Spleen (tissue), 7 donors: ENCODE measurements at regions not wholly inside any gene's neighbourhood (a gene's known extent, or its start where the extent isn't known, plus 50 kb on each side); places are given as distances from the start of the nearest gene placed in this dataset.

ENCODE experiments used
- POLR2A ChIP-seq, 3 donors: fragments of 450-650 bp; IDR thresholded peaks; one replicate each; pipeline ENCODE4 v1.5.1; 2017; ENCODE audit warnings: antibody characterized with exemption in 3 of 3, mild to moderate bottlenecking in 1 of 3
- TF ChIP-seq, protein P1 (sequence below), 11 experiments: fragments of 200-600 bp in 7 of 11; fragments of 450-650 bp in 4 of 11; sonication (generic) in 4 of 11; IDR thresholded peaks in 8 of 11; conservative IDR thresholded peaks in 3 of 11; 1 replicate in 7 of 11; 2 replicates in 4 of 11; pipeline versions ENCODE4 v1.4.0 to v1.8.0; 2016 to 2021; ENCODE audit warnings: antibody characterized with exemption in 11 of 11, inconsistent platforms in 4 of 11, mild to moderate bottlenecking in 1 of 11
- donor health status: DM: no; HTN: no; CAD: no; lungs with moderate emphysema.
- donor health status: DM: no; HTN: no; CAD: no.
- donor health status: DM: no; HTN: no; CAD: no.

DNA sequence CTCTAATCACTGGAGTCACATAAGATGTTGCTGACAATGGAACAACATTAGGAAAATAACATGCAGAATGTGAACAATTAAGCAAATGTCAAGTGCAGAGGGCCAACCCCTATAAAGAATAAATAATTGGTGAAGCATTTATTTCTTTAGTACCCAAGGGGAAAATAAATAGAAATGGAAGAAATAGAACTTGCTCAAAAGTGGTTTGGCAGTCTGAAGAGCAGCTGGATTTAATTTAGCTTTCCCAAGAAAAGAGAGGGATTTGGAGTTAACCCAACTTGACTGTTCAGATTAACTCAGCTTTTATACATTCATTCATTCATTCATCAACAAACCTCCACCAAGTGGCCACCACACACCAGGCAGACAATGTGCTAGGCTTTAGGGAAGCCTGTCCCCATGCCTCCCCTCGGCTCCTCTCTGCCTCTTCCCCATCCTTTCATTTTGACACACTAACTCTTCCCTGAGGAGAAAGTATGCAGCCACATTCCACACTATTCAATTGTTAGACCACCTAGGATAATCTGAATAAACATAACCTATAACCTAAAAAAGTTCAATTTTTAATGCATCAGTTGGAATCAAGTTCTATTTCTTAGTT, 295.5 kb downstream of the AHR start:
- TF ChIP-seq POLR2A (IDR thresholded peaks at IDR 0.05): no peak
- TF ChIP-seq, protein P1, sequence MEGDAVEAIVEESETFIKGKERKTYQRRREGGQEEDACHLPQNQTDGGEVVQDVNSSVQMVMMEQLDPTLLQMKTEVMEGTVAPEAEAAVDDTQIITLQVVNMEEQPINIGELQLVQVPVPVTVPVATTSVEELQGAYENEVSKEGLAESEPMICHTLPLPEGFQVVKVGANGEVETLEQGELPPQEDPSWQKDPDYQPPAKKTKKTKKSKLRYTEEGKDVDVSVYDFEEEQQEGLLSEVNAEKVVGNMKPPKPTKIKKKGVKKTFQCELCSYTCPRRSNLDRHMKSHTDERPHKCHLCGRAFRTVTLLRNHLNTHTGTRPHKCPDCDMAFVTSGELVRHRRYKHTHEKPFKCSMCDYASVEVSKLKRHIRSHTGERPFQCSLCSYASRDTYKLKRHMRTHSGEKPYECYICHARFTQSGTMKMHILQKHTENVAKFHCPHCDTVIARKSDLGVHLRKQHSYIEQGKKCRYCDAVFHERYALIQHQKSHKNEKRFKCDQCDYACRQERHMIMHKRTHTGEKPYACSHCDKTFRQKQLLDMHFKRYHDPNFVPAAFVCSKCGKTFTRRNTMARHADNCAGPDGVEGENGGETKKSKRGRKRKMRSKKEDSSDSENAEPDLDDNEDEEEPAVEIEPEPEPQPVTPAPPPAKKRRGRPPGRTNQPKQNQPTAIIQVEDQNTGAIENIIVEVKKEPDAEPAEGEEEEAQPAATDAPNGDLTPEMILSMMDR (IDR thresholded peaks at IDR 0.05 in 8 of 11, conservative IDR thresholded peaks at IDR 0.05 in 3 of 11): no peak
